Natural killer cell (primary cell): ENCODE measurements at regions not wholly inside any gene's neighbourhood (a gene's known extent, or its start where the extent isn't known, plus 50 kb on each side); places are given as distances from the start of the nearest gene placed in this dataset.

Experiments
- ATAC-seq, 3 donors: fragments of 150-1000 bp in 2 of 3; fragments of 200-7000 bp in 1 of 3; cut with Tn5 transposase; 1 replicate in 1 of 3; 2 replicates in 2 of 3; pipeline ENCODE4 v1.10.0; 2021; ENCODE audit warnings: mild to moderate bottlenecking in 2 of 3, moderate library complexity in 2 of 3
- DNase-seq, 2 donors: peaks; one replicate each; pipeline versions ENCODE4 v3.0.0 to v3.0.0-alpha.2; 2013 to 2021; ENCODE audit warnings: mixed read lengths in 1 of 2
- H3K27ac ChIP-seq: one replicate; pipeline ENCODE4 v1.5.1; 2013; ENCODE audit warnings: mild to moderate bottlenecking, low read length
- H3K27me3 ChIP-seq: one replicate; pipeline ENCODE4 v1.6.1; 2013; ENCODE audit warnings: low read length; ENCODE audit not compliant: control insufficient read depth, insufficient read depth
- H3K36me3 ChIP-seq: one replicate; pipeline ENCODE4 v1.6.1; 2013; ENCODE audit warnings: low read length; ENCODE audit not compliant: control insufficient read depth, insufficient read depth
- H3K4me1 ChIP-seq: one replicate; pipeline ENCODE4 v1.6.1; 2013; ENCODE audit warnings: low read length; ENCODE audit not compliant: control insufficient read depth, insufficient read depth
- H3K4me3 ChIP-seq: one replicate; pipeline ENCODE4 v1.5.1; 2013; ENCODE audit warnings: low read length
- H3K9me3 ChIP-seq: one replicate; pipeline ENCODE4 v1.6.1; 2013; ENCODE audit warnings: low read length; ENCODE audit not compliant: control insufficient read depth, insufficient read depth
- H3K27ac Mint-ChIP-seq, 2 donors: one replicate each; pipeline ENCODE4 v1.8.0; 2022; ENCODE audit warnings: mild to moderate bottlenecking in 2 of 2, mixed read lengths in 2 of 2, moderate library complexity in 1 of 2
- H3K27me3 Mint-ChIP-seq, 2 donors: one replicate each; pipeline ENCODE4 v1.8.0; 2022; ENCODE audit warnings: low read depth in 2 of 2, mixed read lengths in 2 of 2
- H3K36me3 Mint-ChIP-seq: one replicate; pipeline ENCODE4 v1.8.0; 2022; ENCODE audit warnings: mixed read lengths
- H3K4me1 Mint-ChIP-seq, 2 donors: one replicate each; pipeline ENCODE4 v1.8.0; 2022; ENCODE audit warnings: mixed read lengths in 2 of 2
- H3K4me3 Mint-ChIP-seq: one replicate; pipeline ENCODE4 v1.8.0; 2022; ENCODE audit warnings: mild to moderate bottlenecking, moderate library complexity, mixed read lengths
- H3K9me3 Mint-ChIP-seq, 2 donors: one replicate each; pipeline ENCODE4 v1.8.0; 2022; ENCODE audit warnings: mixed read lengths in 2 of 2
- CTCF ChIP-seq: fragments of 200-600 bp; IDR thresholded peaks from one replicate; pipeline ENCODE4 v1.8.0; 2022; ENCODE audit warnings: antibody characterized with exemption
- WGBS: methylation state at CpG from one replicate; pipeline ENCODE4 v1.1.7; 2013; ENCODE audit warnings: missing lambda C conversion rate; ENCODE audit not compliant: insufficient coverage; 5-methylcytosine and 5-hydroxymethylcytosine counted together
- intact Hi-C: fragments of 100-400 bp; cut with micrococcal nuclease; formaldehyde crosslinking; loops from one replicate; pipeline ENCODE4 v1.14.2; 2022

GRCh38 chr1:81547261-81547911 is 253.3 kb upstream of the ADGRL2 start:
- Mint-ChIP-seq H3K4me1 (no peaks in the 10 kb centered on the region), H3K27me3 (no peaks in the 10 kb centered on the region), H3K36me3 (no peaks in the 10 kb centered on the region), H3K4me3 (no peak overlapping the region), H3K27ac (no peak overlapping the region), H3K9me3 (peaks cover 3 to 8% of the 10 kb centered on the region in 2 donors)
- H3K4me3 ChIP-seq = no peak overlapping the region
- WGBS = 79% methylated on average over 2 of the region's 6 CpGs
- no peak overlapping the region for H3K27ac ChIP-seq
- intact Hi-C loops = no loop called here
- no peaks in the 10 kb centered on the region for H3K4me1 ChIP-seq
- no peak for TF ChIP-seq CTCF
- H3K36me3 ChIP-seq = no peaks in the 10 kb centered on the region
- DNase-seq (no peak), ATAC-seq (no peak)
- no peaks in the 10 kb centered on the region for H3K27me3 ChIP-seq
- H3K9me3 ChIP-seq = no peaks in the 10 kb centered on the region

DNA sequence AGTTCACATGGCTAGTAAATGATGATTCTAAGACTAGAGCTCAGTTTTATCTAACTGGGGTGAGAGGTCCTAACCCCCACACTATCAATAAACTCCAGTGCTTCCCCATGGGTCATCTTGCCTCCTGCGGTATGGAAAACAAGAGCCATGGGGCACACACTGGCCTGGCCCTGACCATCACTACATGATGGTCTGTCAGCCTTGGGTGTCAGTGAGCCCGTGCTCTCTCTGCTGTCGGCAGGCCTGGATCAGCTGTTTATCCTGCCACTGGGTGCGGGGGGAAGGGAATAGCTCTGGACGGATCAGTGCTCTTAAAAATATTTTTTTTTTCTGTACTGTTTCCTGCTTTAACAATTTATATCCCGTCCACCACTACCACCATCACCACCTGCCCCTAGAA is 255.0 kb upstream of the ADGRL2 start:
- no peaks in the 10 kb centered on the region for H3K27me3 Mint-ChIP-seq
- intact Hi-C loops = no loop called here
- H3K36me3 Mint-ChIP-seq = no peaks in the 10 kb centered on the region
- DNase-seq (no peak), ATAC-seq (no peak)
- Histone ChIP-seq H3K4me3 (no peak overlapping the region), H3K9me3 (no peaks in the 10 kb centered on the region), H3K27ac (no peak overlapping the region), H3K36me3 (no peaks in the 10 kb centered on the region), H3K27me3 (no peaks in the 10 kb centered on the region), H3K4me1 (no peaks in the 10 kb centered on the region)
- TF ChIP-seq CTCF = no peak
- WGBS = 97% methylated on average over 4 of the region's 6 CpGs
- H3K27ac Mint-ChIP-seq = no peak overlapping the region
- H3K4me1 Mint-ChIP-seq = no peaks in the 10 kb centered on the region
- no peak overlapping the region for H3K4me3 Mint-ChIP-seq
- peaks cover 2 to 8% of the 10 kb centered on the region in 2 donors for H3K9me3 Mint-ChIP-seq

GRCh38 chr1:81543764-81544163 is 257.0 kb upstream of the ADGRL2 start:
- no peak overlapping the region for H3K4me3 ChIP-seq
- H3K36me3 ChIP-seq = no peaks in the 10 kb centered on the region
- H3K27ac Mint-ChIP-seq = no peak overlapping the region
- H3K4me1 Mint-ChIP-seq = no peaks in the 10 kb centered on the region
- no peaks in the 10 kb centered on the region for H3K27me3 ChIP-seq
- H3K27ac ChIP-seq = no peak overlapping the region
- DNase-seq = no peak
- peaks cover 2 to 8% of the 10 kb centered on the region in 2 donors for H3K9me3 Mint-ChIP-seq
- intact Hi-C loops = no loop called here
- WGBS = 90% methylated on average over 6 of the region's 6 CpGs
- no peaks in the 10 kb centered on the region for H3K36me3 Mint-ChIP-seq
- H3K4me3 Mint-ChIP-seq = no peak overlapping the region
- H3K27me3 Mint-ChIP-seq = no peaks in the 10 kb centered on the region
- no peaks in the 10 kb centered on the region for H3K4me1 ChIP-seq
- no peak for ATAC-seq
- TF ChIP-seq CTCF = no peak
- H3K9me3 ChIP-seq = no peaks in the 10 kb centered on the region

DNA sequence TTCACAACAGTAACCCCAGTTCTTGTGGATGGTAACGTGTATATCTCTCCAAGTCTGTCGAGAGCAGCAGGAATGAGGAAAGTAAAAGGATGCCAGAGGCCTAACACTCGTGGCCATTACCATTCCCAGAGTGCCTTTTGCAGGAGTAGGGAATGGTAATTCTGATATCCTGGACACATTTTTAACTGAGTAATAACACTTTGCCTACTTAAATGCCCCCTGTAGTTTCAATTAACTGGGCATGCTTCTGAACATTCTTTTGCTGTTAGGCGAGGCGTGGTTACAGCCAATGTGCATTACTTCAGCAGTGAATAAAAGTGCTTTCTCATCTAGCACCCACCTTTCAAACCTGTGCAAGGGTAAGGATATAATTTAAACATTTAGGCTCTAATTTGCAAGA is 258.5 kb upstream of the ADGRL2 start:
- peaks cover 5 to 8% of the 10 kb centered on the region in 2 donors for H3K9me3 Mint-ChIP-seq

More for the DNA sequence above, 258.5 kb upstream of the ADGRL2 start:
- Histone ChIP-seq H3K4me3 (no peak overlapping the region), H3K27me3 (no peaks in the 10 kb centered on the region), H3K4me1 (no peaks in the 10 kb centered on the region), H3K27ac (no peak overlapping the region), H3K9me3 (no peaks in the 10 kb centered on the region), H3K36me3 (no peaks in the 10 kb centered on the region)
- Mint-ChIP-seq H3K4me3 (no peak overlapping the region), H3K36me3 (no peaks in the 10 kb centered on the region), H3K27me3 (no peaks in the 10 kb centered on the region), H3K4me1 (no peaks in the 10 kb centered on the region), H3K27ac (no peak overlapping the region)
- WGBS = 95% methylated on average over 5 of the region's 5 CpGs
- no peak for ATAC-seq
- intact Hi-C loops = no loop called here
- no peak for TF ChIP-seq CTCF
- no peak for DNase-seq
